GM13976 (cell line): ENCODE measurements at regions not wholly inside any gene's neighbourhood (a gene's known extent, or its start where the extent isn't known, plus 50 kb on each side); places are given as distances from the start of the nearest gene placed in this dataset.

Source experiments
- DNase-seq: peaks from one replicate; pipeline ENCODE4 v3.0.0; 2012; ENCODE audit warnings: low spot score
- in situ Hi-C: fragments of 300-500 bp; cut with MboI; formaldehyde crosslinking; loops from one replicate; pipeline ENCODE4 v1.12.0; 2022; ENCODE audit warnings: low sequenced_read_pairs, mixed read lengths, inconsistent platforms; ENCODE audit not compliant: unreplicated experiment
- TF ChIP-seq, protein P1 (sequence below): IDR thresholded peaks from 2 replicates; pipeline ENCODE4 v1.5.1; 2012; ENCODE audit warnings: borderline replicate concordance, mild to moderate bottlenecking; ENCODE audit not compliant: insufficient read depth; ENCODE audit errors: extremely low read depth, missing control alignments, control extremely low read depth

DNA sequence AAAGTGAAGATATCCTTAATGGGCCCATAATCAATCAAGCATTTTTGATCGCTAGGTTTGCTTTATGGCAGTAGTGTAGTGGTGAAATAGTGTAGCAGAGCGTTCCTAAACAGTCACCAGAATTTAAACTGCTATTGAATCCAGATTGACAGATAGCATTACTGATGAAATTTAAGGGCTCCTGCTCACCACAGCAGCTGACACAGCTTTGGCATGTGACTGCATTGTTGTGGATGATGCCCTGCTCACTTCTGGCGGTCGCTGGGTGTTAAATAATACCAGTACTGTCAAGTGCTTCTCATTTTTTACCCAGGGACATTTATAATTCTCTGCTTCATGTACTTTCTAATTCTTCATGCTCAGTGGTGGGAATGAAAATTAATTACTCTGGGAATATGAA is 102.0 kb upstream of the ARHGAP24 start:
- in situ Hi-C loops: no loop called here
- DNase-seq: no peak
- TF ChIP-seq, protein P1, sequence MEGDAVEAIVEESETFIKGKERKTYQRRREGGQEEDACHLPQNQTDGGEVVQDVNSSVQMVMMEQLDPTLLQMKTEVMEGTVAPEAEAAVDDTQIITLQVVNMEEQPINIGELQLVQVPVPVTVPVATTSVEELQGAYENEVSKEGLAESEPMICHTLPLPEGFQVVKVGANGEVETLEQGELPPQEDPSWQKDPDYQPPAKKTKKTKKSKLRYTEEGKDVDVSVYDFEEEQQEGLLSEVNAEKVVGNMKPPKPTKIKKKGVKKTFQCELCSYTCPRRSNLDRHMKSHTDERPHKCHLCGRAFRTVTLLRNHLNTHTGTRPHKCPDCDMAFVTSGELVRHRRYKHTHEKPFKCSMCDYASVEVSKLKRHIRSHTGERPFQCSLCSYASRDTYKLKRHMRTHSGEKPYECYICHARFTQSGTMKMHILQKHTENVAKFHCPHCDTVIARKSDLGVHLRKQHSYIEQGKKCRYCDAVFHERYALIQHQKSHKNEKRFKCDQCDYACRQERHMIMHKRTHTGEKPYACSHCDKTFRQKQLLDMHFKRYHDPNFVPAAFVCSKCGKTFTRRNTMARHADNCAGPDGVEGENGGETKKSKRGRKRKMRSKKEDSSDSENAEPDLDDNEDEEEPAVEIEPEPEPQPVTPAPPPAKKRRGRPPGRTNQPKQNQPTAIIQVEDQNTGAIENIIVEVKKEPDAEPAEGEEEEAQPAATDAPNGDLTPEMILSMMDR: no peak

DNA sequence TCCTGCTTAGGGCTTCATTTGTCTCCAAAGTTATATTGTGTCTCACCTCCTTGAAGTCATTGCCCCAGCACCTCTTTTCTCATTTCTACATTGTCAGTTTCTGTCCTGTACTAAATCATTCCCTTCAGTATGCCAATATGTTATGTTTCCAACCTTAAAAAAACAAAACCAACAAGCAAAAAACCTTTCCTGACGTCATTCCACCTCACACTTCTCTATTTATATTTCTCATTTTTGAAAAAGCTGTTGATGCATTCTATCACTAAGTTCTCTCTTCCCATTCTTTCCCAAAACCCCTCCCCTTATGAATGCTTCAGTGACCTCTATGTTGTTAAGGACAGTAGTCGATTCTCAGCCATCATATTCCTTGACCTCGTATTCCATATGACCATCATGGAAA is 98.7 kb upstream of the ARHGAP24 start:
- TF ChIP-seq, protein P1: no peak
- no peak for DNase-seq
- in situ Hi-C loops: no loop called here

DNA sequence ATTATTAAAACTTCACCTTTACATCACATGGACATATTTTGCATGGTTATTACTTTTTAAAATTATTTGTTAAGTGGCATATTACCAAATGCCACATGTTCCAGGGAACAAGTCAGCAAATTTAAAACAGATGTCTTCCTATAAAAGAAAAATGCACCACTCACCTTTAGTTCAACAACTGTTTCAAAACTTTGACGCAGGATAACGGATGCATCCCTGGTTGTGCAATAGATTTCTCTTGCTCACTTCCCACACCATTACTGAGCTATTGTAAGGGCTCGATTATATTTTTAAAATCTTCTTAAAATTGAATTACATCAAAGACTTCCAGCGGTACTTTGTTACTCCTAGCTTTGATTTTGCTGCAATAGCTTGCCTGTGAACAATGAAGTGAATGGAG is 93.0 kb upstream of the ARHGAP24 start:
- in situ Hi-C loops: no loop called here
- no peak for DNase-seq

DNA sequence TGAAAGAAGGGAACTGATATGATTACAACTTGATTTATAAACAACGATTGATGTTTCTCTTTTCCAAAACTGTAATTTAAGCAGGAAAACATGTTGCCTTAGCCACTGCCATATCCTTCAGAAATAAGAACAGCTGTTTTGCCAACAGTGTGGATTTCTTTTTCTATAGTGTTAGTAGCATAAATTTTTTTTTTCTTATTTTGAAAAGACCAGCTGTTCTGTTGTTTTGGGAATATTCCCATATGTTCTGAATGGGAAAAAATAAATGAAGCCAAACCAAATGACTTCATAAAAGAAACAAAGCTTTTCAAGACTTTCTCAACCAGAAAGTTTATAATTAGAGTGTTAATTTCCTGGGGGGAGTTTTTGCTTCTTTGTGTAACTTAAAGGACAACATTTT is 83.9 kb upstream of the ARHGAP24 start:
- in situ Hi-C loops: no loop called here
- TF ChIP-seq, protein P1: no peak
- DNase-seq: no peak

More for the DNA sequence above, 93.0 kb upstream of the ARHGAP24 start:
- TF ChIP-seq, protein P1: no peak

DNA sequence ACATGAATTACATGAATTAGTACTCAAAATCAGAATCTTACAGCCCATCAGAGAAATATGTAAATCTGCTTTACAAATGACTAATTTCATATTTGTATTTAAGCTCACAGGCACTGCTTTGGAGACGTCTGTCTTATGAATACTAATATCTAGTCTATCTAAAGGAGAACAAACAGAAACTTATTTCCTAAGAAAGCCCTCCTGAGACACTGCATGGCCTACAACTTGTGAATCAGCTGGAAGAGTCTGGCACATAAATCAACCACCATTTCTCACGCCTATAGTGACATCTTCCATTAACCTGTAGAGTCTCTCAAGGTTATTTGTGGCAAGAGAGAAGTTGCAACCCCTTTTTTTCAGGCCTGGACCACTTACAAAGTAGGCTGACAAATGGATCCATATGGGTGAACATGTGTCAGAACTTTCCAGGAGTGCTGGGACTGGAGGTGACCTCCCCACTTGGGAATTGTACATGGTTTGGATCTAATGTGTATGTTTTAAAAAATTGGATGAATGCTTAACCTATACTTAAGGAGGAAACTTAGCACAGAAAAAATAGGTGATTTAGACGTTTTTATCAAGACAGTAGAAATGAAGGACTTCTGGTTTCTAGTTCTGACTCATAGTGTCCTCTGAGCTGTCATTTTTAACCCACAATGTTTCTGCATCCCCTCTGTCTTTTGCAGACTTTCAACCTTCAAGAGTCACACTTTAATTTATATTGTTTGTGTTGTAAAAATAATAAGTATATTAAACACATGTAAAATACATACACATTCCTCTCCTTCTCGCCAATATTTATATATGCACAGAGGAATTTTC is 83.2 kb upstream of the ARHGAP24 start:
- TF ChIP-seq, protein P1: no peak
- DNase-seq: peak; percentile 30
- in situ Hi-C loops: no loop called here

DNA sequence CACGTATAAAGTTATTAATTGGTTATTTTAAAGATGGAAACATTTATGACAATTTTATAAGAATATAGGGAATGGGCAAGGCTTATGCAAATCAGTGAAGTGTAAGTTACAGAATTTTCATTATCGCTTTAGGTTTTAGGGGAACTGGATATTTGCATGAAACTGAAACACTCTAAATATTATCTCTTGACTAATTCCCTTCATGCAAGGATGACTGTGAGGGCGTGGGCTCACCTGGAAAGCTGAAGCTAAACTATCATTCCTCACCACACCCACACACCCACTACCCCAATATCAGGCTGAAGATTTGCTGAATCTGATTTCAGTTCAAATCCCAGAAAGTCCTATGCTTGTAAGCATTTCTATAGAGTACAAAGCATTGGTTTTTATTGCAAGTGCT is 81.7 kb upstream of the ARHGAP24 start:
- in situ Hi-C loops: no loop called here
- TF ChIP-seq, protein P1: no peak
- no peak for DNase-seq
